Stomach (tissue), 4 donors: ENCODE measurements at regions not wholly inside any gene's neighbourhood (a gene's known extent, or its start where the extent isn't known, plus 50 kb on each side); places are given as distances from the start of the nearest gene placed in this dataset.

Experiments used
- POLR2AphosphoS5 ChIP-seq, 3 donors: sonication (generic); formaldehyde crosslinking; IDR thresholded peaks; one replicate each; pipeline ENCODE4 v1.6.1; 2016; ENCODE audit warnings: antibody characterized with exemption in 3 of 3
- TF ChIP-seq, protein P1 (sequence below), 7 experiments: fragments of 450-650 bp in 4 of 7; fragments of 200-600 bp in 3 of 7; sonication (generic) in 3 of 7; IDR thresholded peaks; one replicate each; pipeline ENCODE4 v1.5.1; 2016 to 2019; ENCODE audit warnings: antibody characterized with exemption in 7 of 7, control low read depth in 2 of 7, mild to moderate bottlenecking in 1 of 7

DNA sequence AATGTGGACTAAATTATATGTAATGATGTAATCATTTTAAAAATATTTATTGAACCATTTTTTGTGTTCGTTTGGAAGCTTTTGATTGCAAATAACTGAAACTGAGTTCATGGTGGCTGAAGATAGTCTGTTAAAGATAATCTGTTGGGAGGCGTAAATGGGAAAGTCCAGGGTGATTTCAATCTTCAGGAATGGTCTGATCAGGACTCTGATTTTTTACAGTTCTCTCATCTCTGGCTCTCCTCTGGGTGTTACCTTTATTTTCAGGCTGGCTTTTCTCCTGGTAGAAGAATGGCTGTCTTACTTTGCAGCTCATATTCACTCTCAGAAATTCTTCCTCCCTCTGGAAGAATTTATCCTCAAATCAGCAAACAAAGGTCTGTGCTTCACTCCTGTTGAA lies 199.0 kb upstream of the LEF1 start:
- TF ChIP-seq, protein P1, sequence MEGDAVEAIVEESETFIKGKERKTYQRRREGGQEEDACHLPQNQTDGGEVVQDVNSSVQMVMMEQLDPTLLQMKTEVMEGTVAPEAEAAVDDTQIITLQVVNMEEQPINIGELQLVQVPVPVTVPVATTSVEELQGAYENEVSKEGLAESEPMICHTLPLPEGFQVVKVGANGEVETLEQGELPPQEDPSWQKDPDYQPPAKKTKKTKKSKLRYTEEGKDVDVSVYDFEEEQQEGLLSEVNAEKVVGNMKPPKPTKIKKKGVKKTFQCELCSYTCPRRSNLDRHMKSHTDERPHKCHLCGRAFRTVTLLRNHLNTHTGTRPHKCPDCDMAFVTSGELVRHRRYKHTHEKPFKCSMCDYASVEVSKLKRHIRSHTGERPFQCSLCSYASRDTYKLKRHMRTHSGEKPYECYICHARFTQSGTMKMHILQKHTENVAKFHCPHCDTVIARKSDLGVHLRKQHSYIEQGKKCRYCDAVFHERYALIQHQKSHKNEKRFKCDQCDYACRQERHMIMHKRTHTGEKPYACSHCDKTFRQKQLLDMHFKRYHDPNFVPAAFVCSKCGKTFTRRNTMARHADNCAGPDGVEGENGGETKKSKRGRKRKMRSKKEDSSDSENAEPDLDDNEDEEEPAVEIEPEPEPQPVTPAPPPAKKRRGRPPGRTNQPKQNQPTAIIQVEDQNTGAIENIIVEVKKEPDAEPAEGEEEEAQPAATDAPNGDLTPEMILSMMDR (IDR thresholded peaks at IDR 0.05): no peak
- TF ChIP-seq POLR2AphosphoS5 (IDR thresholded peaks at IDR 0.05): no peak
